Astrocyte (in vitro differentiated cells and primary cell): ENCODE measurements at regions not wholly inside any gene's neighbourhood (a gene's known extent, or its start where the extent isn't known, plus 50 kb on each side); places are given as distances from the start of the nearest gene placed in this dataset.

Source experiments
- DNase-seq: peaks from one replicate; pipeline ENCODE4 v3.0.0-alpha.2; 2010; ENCODE audit warnings: low read depth
- FAIRE-seq: peaks from 2 replicates; lab custom pipeline; 2011; peaks lifted over from hg19 to GRCh38; lab: Jason Lieb, UNC
- H2AFZ ChIP-seq: 2 replicates; pipeline ENCODE4 v1.6.0; 2012; ENCODE audit warnings: low read depth, low read length, inconsistent platforms
- H3K27ac ChIP-seq: 2 replicates; pipeline ENCODE4 v1.5.1; 2011; ENCODE audit warnings: low read depth, low read length, inconsistent platforms
- H3K27me3 ChIP-seq: 2 replicates; pipeline ENCODE4 v1.6.0; 2011; ENCODE audit warnings: low read length, inconsistent platforms; ENCODE audit not compliant: insufficient read depth
- H3K36me3 ChIP-seq: 2 replicates; pipeline ENCODE4 v1.5.1; 2011; ENCODE audit warnings: low read length, inconsistent platforms; ENCODE audit not compliant: insufficient read depth
- H3K4me1 ChIP-seq: 2 replicates; pipeline ENCODE4 v1.5.1; 2011; ENCODE audit warnings: low read length, inconsistent platforms; ENCODE audit not compliant: insufficient read depth
- H3K4me2 ChIP-seq: 2 replicates; pipeline ENCODE4 v1.6.0; 2012; ENCODE audit warnings: low read length, inconsistent platforms
- H3K4me3 ChIP-seq: 2 replicates; pipeline ENCODE4 v1.5.1; 2011; ENCODE audit warnings: low read depth, mild to moderate bottlenecking, low read length, inconsistent platforms; ENCODE audit not compliant: insufficient read depth
- H3K79me2 ChIP-seq: 2 replicates; pipeline ENCODE4 v1.6.0; 2012; ENCODE audit warnings: mild to moderate bottlenecking, low read length, inconsistent platforms; ENCODE audit not compliant: insufficient read depth
- H3K9ac ChIP-seq: 2 replicates; pipeline ENCODE4 v1.6.0; 2012; ENCODE audit warnings: mild to moderate bottlenecking, low read length, inconsistent platforms
- H3K9me3 ChIP-seq: 2 replicates; pipeline ENCODE4 v1.5.1; 2012; ENCODE audit warnings: low read depth, mild to moderate bottlenecking, low read length, inconsistent platforms; ENCODE audit not compliant: insufficient read depth
- H4K20me1 ChIP-seq: 2 replicates; pipeline ENCODE4 v1.6.0; 2012; ENCODE audit warnings: low read length, inconsistent platforms; ENCODE audit not compliant: insufficient read depth
- H3K27ac Mint-ChIP-seq: one replicate; pipeline ENCODE4 v1.8.0; 2021; ENCODE audit warnings: mild to moderate bottlenecking, mixed read lengths; ENCODE audit not compliant: unreplicated experiment
- H3K27me3 Mint-ChIP-seq: one replicate; pipeline ENCODE4 v1.8.0; 2021; ENCODE audit warnings: low read depth, mixed read lengths; ENCODE audit not compliant: unreplicated experiment
- H3K36me3 Mint-ChIP-seq: one replicate; pipeline ENCODE4 v1.8.0; 2021; ENCODE audit warnings: low read depth, mixed read lengths; ENCODE audit not compliant: unreplicated experiment
- H3K4me1 Mint-ChIP-seq: one replicate; pipeline ENCODE4 v1.8.0; 2021; ENCODE audit warnings: low read depth, mixed read lengths; ENCODE audit not compliant: unreplicated experiment
- H3K4me3 Mint-ChIP-seq: one replicate; pipeline ENCODE4 v1.8.0; 2021; ENCODE audit warnings: mild to moderate bottlenecking, moderate library complexity, mixed read lengths; ENCODE audit not compliant: unreplicated experiment
- H3K9me3 Mint-ChIP-seq: one replicate; pipeline ENCODE4 v1.8.0; 2021; ENCODE audit warnings: mild to moderate bottlenecking, mixed read lengths; ENCODE audit not compliant: unreplicated experiment
- CTCF ChIP-seq: IDR thresholded peaks from 2 replicates; pipeline ENCODE4 v1.5.1; 2011; ENCODE audit warnings: low read depth, mild to moderate bottlenecking, inconsistent platforms, low read length, moderate library complexity; ENCODE audit not compliant: insufficient read depth
- EZH2 ChIP-seq: IDR thresholded peaks from 2 replicates; pipeline ENCODE4 v1.6.1; 2012; ENCODE audit warnings: mild to moderate bottlenecking, low read length, inconsistent platforms; ENCODE audit not compliant: insufficient read depth

- Mint-ChIP-seq H3K27me3 (no peaks in the 10 kb centered on the region), H3K4me1 (no peaks in the 10 kb centered on the region), H3K4me3 (no peak overlapping the region), H3K36me3 (no peaks in the 10 kb centered on the region), H3K9me3 (no peaks in the 10 kb centered on the region), H3K27ac (no peak overlapping the region)
- H3K9ac ChIP-seq = no peak overlapping the region
- TF ChIP-seq CTCF = no peak
- TF ChIP-seq EZH2 = no peak
- H3K4me2 ChIP-seq = no peak overlapping the region
- no peak overlapping the region for H2AFZ ChIP-seq
- FAIRE-seq (no peak), DNase-seq (no peak)
- H3K4me1 ChIP-seq = no peaks in the 10 kb centered on the region
- H3K4me3 ChIP-seq = no peak overlapping the region
- H3K79me2 ChIP-seq = no peaks in the 10 kb centered on the region
- no peak overlapping the region for H3K27ac ChIP-seq
- H3K27me3 ChIP-seq = no peaks in the 10 kb centered on the region
- peaks cover 3% of the 10 kb centered on the region for H3K9me3 ChIP-seq
- H4K20me1 ChIP-seq = no peaks in the 10 kb centered on the region
- no peaks in the 10 kb centered on the region for H3K36me3 ChIP-seq
Observed at GRCh38 chr5:29148581-29148980, 2044.9 kb upstream of the CDH6 start.

- Histone ChIP-seq H3K27ac (no peak overlapping the region), H3K9ac (no peak overlapping the region), H3K79me2 (no peaks in the 10 kb centered on the region), H3K27me3 (no peaks in the 10 kb centered on the region), H3K4me1 (no peaks in the 10 kb centered on the region), H3K9me3 (peaks cover 3% of the 10 kb centered on the region), H3K4me3 (no peak overlapping the region), H4K20me1 (no peaks in the 10 kb centered on the region), H3K36me3 (no peaks in the 10 kb centered on the region), H2AFZ (no peak overlapping the region), H3K4me2 (no peak overlapping the region)
- H3K27ac Mint-ChIP-seq = no peak overlapping the region
- no peaks in the 10 kb centered on the region for H3K27me3 Mint-ChIP-seq
- H3K4me1 Mint-ChIP-seq = no peaks in the 10 kb centered on the region
- TF ChIP-seq CTCF (no peak), EZH2 (no peak)
- no peaks in the 10 kb centered on the region for H3K36me3 Mint-ChIP-seq
- FAIRE-seq = no peak
- no peak for DNase-seq
- H3K9me3 Mint-ChIP-seq = no peaks in the 10 kb centered on the region
- H3K4me3 Mint-ChIP-seq = no peak overlapping the region
Observed at GRCh38 chr5:29148073-29148472, 2045.4 kb upstream of the CDH6 start.

GRCh38 chr5:29143266-29143665, 2050.2 kb upstream of the CDH6 start:
- Mint-ChIP-seq H3K36me3 (no peaks in the 10 kb centered on the region), H3K27ac (no peak overlapping the region), H3K27me3 (no peaks in the 10 kb centered on the region), H3K9me3 (no peaks in the 10 kb centered on the region), H3K4me1 (no peaks in the 10 kb centered on the region), H3K4me3 (no peak overlapping the region)
- no peak overlapping the region for H3K4me3 ChIP-seq
- no peak overlapping the region for H3K4me2 ChIP-seq
- H3K4me1 ChIP-seq = no peaks in the 10 kb centered on the region
- H4K20me1 ChIP-seq = no peaks in the 10 kb centered on the region
- no peaks in the 10 kb centered on the region for H3K79me2 ChIP-seq
- no peaks in the 10 kb centered on the region for H3K9me3 ChIP-seq
- TF ChIP-seq CTCF (no peak), EZH2 (no peak)
- H3K36me3 ChIP-seq = no peaks in the 10 kb centered on the region
- DNase-seq (no peak), FAIRE-seq (no peak)
- H3K9ac ChIP-seq = no peak overlapping the region
- H3K27me3 ChIP-seq = no peaks in the 10 kb centered on the region
- H3K27ac ChIP-seq = no peak overlapping the region
- H2AFZ ChIP-seq = no peak overlapping the region
